Fibroblast of skin of scalp (primary cell): ENCODE measurements at regions not wholly inside any gene's neighbourhood (a gene's known extent, or its start where the extent isn't known, plus 50 kb on each side); places are given as distances from the start of the nearest gene placed in this dataset.
"Not testable (repeated sequence)": the region's sequence is repeated elsewhere in the genome, so short reads cannot be mapped to it uniquely, and the experiment has no call there.

Experiments used
- DNase-seq: peaks from one replicate; pipeline ENCODE4 v3.0.0-alpha.2; 2013

DNA sequence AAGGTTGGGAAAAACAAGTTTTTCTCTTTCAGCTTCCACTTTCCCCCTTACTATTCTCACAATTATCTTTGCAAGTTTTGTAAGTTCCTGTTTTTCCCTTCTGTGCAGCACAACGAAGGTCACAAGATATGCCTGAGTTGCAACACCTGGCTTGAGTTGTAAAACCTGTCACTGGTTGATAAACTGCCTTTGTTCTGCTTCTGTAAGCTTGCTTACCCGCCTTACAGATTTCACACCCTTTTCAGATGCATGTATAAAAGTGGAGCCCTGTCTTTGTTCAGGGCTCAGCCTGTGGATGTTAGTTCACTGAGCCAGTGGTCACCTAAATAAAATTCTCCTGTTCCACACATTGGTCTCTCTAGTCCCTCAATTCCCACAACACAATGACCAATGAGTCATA lies 318.9 kb downstream of the UBE2NL start:
- not testable (repeated sequence) for DNase-seq

DNA sequence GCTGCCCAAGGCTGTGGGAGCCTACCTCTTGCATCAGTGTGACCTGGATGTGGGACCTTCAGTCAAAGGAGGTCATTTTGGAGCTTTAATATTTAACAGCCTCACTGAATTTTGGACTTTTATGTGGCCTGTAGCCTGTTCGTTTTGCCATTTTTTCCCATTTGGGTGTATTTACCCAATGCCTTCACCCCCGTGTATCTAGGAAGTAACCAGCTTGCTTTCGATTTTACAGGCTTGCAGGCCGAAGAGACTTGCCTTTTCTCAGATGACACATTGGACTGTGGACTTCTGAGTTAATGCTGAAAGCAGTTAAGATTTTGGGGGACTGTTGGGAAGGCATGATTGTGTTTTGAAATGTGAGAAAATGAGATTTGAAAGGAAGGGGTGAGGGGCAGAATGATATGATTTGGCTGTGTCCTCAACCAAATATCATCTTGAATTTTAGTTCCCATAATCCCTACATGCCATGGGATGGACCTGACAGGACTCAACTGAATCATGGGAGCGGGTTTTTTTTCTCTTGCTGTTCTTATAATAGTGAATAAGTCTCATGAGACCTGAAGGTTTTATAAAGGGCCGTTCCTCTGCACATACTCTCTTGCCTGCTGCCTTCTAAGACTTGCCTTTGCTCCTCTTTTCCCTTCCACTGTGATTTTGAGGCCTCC lies 324.6 kb downstream of the UBE2NL start:
- DNase-seq: not testable (repeated sequence)

DNA sequence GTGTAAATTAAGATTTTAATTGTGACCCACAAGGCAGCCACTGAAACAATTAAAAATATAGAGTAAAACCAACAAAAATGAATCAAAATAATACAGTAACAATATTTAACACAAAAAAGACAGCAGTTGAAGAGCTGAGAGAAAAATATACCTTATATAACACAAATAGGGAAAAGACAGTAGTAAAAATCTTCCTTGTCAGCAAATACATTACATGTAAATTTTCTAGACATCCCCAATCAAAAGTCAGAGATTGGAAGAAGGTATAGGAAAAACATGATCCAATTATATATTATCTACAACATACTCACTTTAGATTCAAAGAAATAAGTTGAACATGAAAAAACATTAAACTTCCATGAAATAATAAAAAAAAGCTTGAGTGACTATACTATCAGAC lies 330.8 kb downstream of the UBE2NL start:
- DNase-seq: no peak

DNA sequence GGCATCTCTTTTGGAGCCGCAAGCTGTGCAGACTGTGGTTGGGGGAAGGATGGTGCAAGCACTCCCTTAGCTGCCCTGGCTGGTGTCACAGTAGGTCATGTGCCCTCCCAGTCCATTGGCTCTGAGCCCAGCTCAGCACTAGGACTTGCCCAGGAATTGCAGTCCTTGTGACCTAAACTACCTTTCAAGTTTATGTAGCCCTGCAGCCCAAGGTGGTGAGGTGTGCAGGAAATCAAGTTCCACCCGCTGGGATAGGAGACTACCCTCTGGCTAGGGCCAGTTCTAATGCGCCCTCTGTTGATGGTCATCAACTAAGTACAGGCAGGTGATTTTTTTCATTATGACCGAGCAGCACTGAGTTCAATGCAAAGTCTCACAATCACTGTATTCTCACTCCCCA lies 335.2 kb downstream of the UBE2NL start:
- no peak for DNase-seq

DNA sequence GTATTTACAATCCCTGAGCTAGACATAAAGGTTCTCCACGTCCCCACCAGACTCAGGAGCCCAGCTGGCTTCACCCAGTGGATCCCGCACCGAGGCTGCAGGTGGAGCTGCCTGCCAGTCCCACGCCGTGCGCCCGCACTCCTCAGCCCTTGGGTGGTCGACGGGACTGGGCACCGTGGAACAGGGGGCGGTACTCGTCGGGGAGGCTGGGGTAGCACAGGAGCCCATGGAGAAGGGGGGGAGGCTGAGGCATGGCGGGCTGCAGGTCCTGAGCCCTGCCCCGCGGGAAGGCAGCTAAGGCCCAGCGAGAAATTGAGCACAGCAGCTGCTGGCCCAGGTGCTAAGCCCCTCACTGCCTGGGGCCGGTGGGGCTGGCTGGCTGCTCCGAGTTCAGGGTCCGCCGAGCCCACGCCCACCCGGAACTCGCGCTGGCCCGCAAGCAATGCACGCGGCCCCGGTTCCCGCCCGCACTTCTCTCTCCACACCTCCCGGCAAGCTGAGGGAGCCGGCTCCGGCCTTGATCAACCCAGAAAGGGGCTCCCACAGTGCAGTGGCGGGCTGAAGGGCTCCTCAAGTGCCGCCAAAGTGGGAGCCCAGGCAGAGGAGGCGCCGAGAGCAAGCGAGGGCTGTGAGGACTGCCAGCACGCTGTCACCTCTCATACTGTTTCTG lies 347.4 kb downstream of the UBE2NL start:
- DNase-seq: not testable (repeated sequence)

DNA sequence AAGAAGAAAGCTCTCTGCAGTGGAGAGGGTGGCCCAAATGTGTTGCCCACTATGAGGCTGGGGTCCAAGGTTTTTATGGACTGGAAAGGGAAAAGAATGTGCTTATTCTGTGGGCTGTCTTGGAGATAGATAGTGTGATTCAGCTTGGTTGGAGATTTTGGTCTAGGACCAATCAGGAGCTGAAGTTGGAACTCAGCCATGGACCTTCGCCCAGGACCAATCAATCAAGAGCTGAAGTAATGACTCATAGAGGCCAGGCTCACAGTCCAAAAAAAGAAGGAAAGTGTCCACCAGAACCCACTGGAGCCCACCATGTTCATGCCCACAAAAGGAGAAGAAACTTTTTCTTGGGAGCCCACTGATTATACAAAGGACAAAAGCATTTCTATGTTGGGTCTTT lies 369.5 kb downstream of the UBE2NL start:
- DNase-seq: no peak

DNA sequence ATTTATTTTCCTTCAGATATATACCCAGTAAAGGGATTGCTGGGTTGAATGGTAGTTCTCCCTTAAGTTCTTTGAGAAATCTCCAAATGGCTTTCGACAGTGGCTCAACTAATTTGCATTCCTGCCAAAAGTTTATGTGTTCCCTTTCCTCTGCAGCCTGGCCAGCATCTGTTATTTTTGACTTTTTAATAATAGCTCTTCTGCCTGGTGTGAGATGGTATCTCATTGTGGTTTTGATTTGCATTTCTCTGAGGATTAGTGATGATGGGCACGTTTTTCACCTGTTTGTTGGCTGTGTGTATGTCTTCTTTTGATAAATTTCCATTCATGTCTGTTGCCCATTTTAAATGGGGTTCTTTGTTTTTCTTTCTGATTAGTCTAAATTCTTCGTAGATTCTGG lies 375.2 kb downstream of the UBE2NL start:
- no peak for DNase-seq

DNA sequence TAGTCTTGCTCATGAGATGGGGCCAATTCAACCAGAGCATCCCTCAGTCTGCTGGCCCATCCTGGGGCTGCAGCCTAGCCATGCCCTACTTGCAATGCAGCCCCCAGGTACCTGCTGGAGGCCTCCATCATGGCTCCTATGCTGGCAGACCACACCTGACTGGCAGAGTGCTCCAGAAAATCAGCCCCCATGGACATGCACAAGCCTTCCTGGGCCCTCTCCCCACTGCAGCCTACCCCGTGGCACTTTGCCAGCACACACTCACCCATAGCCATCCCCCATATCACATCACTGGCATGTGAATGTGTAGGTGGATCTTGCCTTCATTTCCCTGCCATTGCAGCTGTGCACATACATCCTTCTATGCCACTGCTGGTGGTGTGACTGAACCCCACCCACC lies 381.8 kb downstream of the UBE2NL start:
- DNase-seq: no peak

DNA sequence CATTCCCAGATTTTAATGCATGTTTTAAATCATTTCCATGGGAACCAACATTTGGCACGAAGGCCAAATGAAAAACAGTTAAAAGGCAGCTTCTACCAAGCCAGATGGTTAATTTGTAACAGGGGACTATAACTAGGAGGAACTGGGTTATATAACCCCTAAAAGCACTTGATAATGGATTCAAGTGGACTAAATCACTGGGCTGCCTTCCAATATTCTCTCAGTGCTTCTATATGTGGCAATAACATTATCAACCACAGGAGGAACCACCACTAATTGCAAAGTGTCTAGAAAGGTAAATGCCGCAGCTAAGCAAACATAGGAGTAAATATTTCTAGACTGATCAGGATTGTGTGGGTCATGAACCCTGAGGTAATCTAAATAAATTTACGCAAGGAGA lies 391.5 kb downstream of the UBE2NL start:
- DNase-seq: no peak

DNA sequence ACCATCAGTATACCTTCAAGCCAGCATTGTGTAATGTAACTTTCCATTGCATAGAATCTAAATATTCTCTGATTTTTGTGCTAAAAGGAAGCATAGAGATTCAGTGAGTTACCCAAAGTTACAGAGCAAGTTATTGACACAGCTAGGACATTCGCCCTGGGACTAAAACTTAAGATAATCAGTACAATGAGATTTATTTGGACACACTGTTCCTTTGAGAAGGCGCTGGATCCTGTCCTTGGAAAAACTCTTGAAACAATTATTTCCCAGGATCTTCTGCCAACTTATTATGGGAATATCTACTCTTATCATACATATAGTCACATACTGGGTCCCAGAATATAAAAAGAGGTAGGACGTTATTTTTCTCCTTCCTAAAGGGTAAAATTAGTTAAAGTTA lies 392.0 kb downstream of the UBE2NL start:
- DNase-seq: no peak

DNA sequence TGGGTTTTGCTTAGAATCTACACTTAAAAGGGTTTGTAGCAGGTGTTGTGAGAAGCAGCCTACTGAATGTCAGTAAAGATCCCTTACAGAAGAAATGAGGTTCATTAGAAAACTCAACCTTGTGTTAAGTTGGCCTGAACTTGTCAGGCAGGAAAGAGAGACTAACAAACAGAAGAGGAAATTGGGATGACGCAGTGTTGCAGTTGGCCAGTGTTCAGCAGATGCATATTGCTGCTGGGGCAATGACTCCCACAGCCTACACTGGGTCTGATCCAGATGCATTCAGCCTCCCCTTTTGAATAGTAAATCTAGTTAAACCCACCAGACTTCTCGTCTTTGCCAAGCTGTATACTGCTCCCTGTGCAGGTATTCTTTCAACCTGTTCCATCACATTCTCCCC lies 409.4 kb downstream of the UBE2NL start:
- no peak for DNase-seq

DNA sequence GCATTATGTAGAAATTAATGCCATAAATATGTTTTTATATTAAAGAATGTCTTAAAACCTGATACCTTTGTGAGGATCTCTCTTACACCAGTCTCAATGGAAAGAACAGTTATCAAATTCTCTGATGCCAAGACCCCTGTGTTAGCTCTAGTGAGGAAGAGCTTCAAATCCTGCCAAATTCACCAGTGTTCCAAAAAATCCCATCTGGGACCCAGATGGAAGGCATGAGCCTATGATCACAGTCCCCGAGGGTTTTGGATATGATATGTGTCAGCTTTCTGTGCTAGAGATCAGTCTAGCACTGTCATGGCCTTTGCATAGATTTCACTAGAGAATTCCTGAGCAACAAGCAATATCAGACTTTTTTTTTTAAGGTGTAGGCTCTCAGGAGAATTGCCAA lies 412.1 kb downstream of the UBE2NL start:
- no peak for DNase-seq

DNA sequence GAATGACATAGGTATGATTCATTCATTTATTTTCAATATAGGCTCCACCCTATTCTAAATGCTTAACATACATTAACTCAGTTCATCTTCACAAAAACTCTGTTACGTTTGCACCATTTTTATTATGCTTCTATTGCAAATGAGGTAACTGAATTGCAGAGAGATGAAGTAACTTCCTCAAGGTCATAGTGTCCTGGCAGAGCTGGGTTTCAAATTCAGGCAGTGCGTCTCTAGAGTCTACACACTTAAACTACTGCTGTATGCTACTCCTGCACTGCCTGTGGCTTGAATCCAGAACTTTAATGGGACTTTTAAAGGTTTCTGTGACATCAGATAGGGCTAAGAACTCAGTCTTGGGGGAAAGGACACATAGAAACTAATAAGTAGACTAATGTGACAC lies 413.4 kb downstream of the UBE2NL start:
- DNase-seq: no peak

DNA sequence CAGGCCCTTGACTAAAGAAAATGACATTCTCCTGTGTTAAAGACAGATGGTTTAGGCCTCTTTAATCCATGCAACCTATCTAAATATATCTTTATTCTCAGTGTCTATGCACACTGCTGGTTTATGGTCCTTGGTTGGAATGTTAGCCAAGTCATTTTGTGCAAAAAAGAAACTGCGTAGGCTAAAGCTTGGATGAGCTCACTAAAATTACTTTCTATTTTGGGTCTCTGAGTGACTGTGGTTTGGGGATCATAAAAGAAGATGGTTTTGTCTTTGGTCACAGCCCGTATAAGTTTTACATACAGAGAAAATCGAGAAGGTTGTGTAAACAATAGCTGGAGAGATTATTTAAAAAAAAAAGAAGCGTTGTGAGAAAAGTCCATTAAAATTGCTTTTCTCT lies 443.6 kb downstream of the UBE2NL start:
- DNase-seq: no peak

DNA sequence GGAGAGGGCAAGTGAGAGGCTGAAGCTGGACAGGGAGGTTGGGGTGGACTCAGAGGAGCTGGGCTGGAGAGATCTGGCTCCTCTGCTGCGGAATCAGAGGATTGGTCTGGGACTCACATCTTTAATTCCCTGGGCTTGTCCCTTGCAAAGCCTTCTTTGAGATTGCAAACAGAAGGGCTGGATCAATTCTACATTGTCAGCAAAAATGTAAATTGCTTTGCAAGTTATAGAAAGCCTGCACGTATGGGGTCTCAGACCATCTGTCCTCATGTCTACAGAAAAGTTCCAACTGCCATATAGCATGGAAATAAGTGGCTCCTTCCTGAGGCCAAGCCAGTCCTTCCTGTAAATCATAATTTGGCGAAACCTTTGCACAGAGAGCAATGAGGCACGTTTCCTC lies 449.6 kb downstream of the UBE2NL start:
- no peak for DNase-seq

DNA sequence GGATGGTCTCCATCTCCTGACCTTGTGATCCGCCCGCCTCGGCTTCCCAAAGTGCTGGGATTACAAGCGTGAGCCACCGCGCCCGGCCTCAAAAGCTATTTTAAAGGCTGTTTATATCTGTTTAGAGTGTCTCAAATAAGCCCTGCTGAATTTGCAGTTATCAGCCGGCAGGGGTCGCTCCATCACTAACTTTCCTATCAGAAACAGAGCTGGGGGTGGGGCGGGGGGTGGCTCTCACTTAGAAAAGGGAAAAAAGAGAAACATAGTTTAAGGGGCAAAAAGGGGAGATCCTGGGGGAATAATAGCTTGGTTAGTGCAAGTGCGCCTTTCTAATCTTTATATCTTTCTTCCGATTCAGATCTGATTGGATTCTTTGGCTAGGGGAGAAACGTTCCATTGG lies 450.7 kb downstream of the UBE2NL start:
- DNase-seq: no peak

DNA sequence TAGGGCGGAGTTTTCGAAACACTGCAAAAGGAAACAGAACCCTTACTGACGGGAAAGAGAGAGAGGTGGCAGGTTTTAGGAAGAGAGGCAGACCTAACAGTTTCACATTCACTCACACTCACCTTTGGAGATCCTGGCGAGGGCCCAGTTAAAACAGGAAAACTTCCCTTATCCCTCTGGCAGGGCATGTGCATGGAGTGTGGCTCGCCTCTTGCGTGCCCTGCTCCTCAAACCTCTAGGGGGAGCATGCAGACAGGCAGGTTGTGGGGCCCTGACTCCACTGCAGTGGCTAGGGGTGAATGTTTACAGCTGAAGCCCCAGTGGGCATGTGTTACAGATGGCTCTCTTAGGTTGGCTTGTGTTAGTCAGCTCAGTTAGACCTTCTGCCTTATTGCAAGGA lies 451.5 kb downstream of the UBE2NL start:
- no peak for DNase-seq

DNA sequence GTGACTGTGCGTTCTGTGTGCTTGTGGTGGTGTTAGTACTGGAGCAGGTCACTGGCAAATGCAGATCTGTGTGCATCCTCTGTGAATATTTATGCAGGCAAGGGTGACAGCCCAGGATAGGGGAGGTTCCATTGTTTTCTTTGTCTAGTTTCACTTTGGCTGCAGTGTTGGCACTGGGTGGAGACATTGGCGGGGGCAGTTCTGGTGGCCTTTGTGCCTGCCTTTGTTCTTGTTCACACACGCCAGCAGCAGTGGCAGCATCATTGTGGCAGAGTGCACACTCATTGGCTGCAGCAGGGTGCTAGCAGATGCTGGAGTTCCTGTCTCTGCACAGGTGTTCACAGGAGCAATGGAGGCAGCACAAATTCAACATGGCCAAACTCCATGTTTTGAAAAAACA lies 495.3 kb downstream of the UBE2NL start:
- no peak for DNase-seq

DNA sequence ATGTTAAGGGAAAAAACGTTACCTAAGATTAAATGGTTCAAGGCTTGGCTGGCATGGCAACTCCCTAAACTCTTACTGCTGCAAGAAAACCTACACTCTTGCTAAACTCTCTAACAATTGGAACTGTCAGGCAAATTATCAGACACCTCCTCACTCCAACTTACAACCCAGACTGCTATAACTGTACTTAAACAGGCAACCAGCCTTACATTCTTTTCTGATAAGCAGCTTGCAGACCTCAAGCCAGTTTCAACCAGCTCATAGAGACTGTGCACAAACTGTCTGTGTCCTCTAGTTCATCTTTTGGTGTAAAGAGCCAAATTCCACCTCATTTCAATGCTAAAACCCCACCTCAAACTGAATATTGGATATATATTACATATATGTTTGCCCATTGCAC lies 504.9 kb downstream of the UBE2NL start:
- no peak for DNase-seq
